OCI-LY3 (cell line): ENCODE measurements at regions not wholly inside any gene's neighbourhood (a gene's known extent, or its start where the extent isn't known, plus 50 kb on each side); places are given as distances from the start of the nearest gene placed in this dataset.

Experiments
- H2AFZ ChIP-seq: fragments of 200-600, 300-600 bp; shearing (Covaris generic); 2 replicates; pipeline ENCODE4 v1.6.0; 2014; ENCODE audit warnings: antibody characterized with exemption, low read depth, low read length
- H3K27ac ChIP-seq: fragments of 200-600, 300-600 bp; sonication (generic); 2 replicates; pipeline ENCODE4 v1.5.1; 2014; ENCODE audit warnings: mild to moderate bottlenecking, low read length, moderate library complexity, mixed read lengths
- H3K27me3 ChIP-seq: fragments of 200-600, 300-600 bp; sonication (generic); 2 replicates; pipeline ENCODE4 v1.6.1; 2014; ENCODE audit warnings: low read depth, low read length, mixed read lengths
- H3K36me3 ChIP-seq: fragments of 200-600, 300-600 bp; sonication (generic); replicated peaks from 2 replicates; pipeline ENCODE3; 2014; ENCODE audit warnings: low read depth, low read length, mixed read lengths
- H3K4me1 ChIP-seq: fragments of 300-600, 200-600 bp; sonication (generic); 2 replicates; pipeline ENCODE4 v1.6.1; 2014; ENCODE audit warnings: low read length, mixed read lengths
- H3K4me2 ChIP-seq: fragments of 200-600, 300-600 bp; sonication (generic); 2 replicates; pipeline ENCODE4 v1.6.1; 2014; ENCODE audit warnings: low read length, mixed read lengths
- H3K4me3 ChIP-seq: fragments of 300-600, 200-600 bp; sonication (generic); 2 replicates; pipeline ENCODE4 v1.5.1; 2014; ENCODE audit warnings: antibody characterized with exemption, mild to moderate bottlenecking, low read length, moderate library complexity
- H3K79me2 ChIP-seq: fragments of 300-600, 200-600 bp; shearing (Covaris generic); 2 replicates; pipeline ENCODE4 v1.6.1; 2014; ENCODE audit warnings: mild to moderate bottlenecking, low read length, mixed read lengths
- H3K9ac ChIP-seq: fragments of 300-600, 200-600 bp; shearing (Covaris generic); 2 replicates; pipeline ENCODE4 v1.6.0; 2014; ENCODE audit warnings: mild to moderate bottlenecking, low read length, moderate library complexity
- H3K9me3 ChIP-seq: fragments of 200-600, 300-600 bp; shearing (Covaris generic); 2 replicates; pipeline ENCODE4 v1.6.1; 2014; ENCODE audit warnings: low read length, mixed read lengths; ENCODE audit not compliant: insufficient read depth
- H4K20me1 ChIP-seq: fragments of 200-600, 300-600 bp; sonication (generic); 2 replicates; pipeline ENCODE4 v1.6.1; 2016; ENCODE audit warnings: low read length, mixed read lengths; ENCODE audit not compliant: insufficient read depth
- CTCF ChIP-seq: fragments of 200-600, 300-600 bp; sonication (generic); IDR thresholded peaks from 2 replicates; pipeline ENCODE4 v1.5.1; 2014; ENCODE audit warnings: antibody characterized with exemption, low read length, low read depth
- EZH2phosphoT487 ChIP-seq: fragments of 200-600 bp; shearing (Covaris generic); IDR thresholded peaks from 2 replicates; pipeline ENCODE4 v1.6.1; 2018; ENCODE audit warnings: antibody characterized with exemption, mixed run types, low read depth

- no peak for TF ChIP-seq EZH2phosphoT487
- H4K20me1 ChIP-seq, result no peaks in the 10 kb centered on the region
- H3K9me3 ChIP-seq, result no peaks in the 10 kb centered on the region
- H3K27me3 ChIP-seq, result no peaks in the 10 kb centered on the region
- no peak overlapping the region for H3K27ac ChIP-seq
- no peak overlapping the region for H2AFZ ChIP-seq
- no peaks in the 10 kb centered on the region for H3K4me1 ChIP-seq
- no peak overlapping the region for H3K9ac ChIP-seq
- no peaks in the 10 kb centered on the region for H3K79me2 ChIP-seq
- H3K36me3 ChIP-seq, result no peaks in the 10 kb centered on the region
- no peak overlapping the region for H3K4me2 ChIP-seq
- no peak overlapping the region for H3K4me3 ChIP-seq
These were observed 282.9 kb upstream of the IRX5 start for GRCh38 chr16:54647725-54648221.

GRCh38 chr16:54647216-54647615 lies 283.4 kb upstream of the IRX5 start:
- Histone ChIP-seq H3K9me3 (no peaks in the 10 kb centered on the region), H3K4me1 (no peaks in the 10 kb centered on the region), H3K27ac (no peak overlapping the region), H3K79me2 (no peaks in the 10 kb centered on the region), H2AFZ (no peak overlapping the region), H3K27me3 (no peaks in the 10 kb centered on the region), H3K4me2 (no peak overlapping the region), H3K4me3 (no peak overlapping the region), H3K9ac (no peak overlapping the region), H4K20me1 (no peaks in the 10 kb centered on the region), H3K36me3 (no peaks in the 10 kb centered on the region)
- no peak for TF ChIP-seq CTCF
- TF ChIP-seq EZH2phosphoT487, result no peak

- no peak overlapping the region for H3K4me2 ChIP-seq
- H3K27me3 ChIP-seq, result no peaks in the 10 kb centered on the region
- TF ChIP-seq CTCF (no peak), EZH2phosphoT487 (no peak)
- H3K4me1 ChIP-seq, result no peaks in the 10 kb centered on the region
- H3K9me3 ChIP-seq, result no peaks in the 10 kb centered on the region
- no peak overlapping the region for H3K4me3 ChIP-seq
- H3K79me2 ChIP-seq, result no peaks in the 10 kb centered on the region
- no peaks in the 10 kb centered on the region for H4K20me1 ChIP-seq
- no peak overlapping the region for H3K9ac ChIP-seq
- H3K36me3 ChIP-seq, result no peaks in the 10 kb centered on the region
- H2AFZ ChIP-seq, result no peak overlapping the region
- H3K27ac ChIP-seq, result no peak overlapping the region
These were observed 285.3 kb upstream of the IRX5 start for GRCh38 chr16:54645345-54645744.

GRCh38 chr16:54636221-54636793 lies 294.4 kb upstream of the IRX5 start:
- Histone ChIP-seq H3K27me3 (no peaks in the 10 kb centered on the region), H3K4me3 (no peak overlapping the region), H3K27ac (no peak overlapping the region), H3K9me3 (no peaks in the 10 kb centered on the region), H3K4me2 (no peak overlapping the region), H3K4me1 (no peaks in the 10 kb centered on the region), H3K79me2 (no peaks in the 10 kb centered on the region), H3K36me3 (no peaks in the 10 kb centered on the region), H2AFZ (no peak overlapping the region), H4K20me1 (no peaks in the 10 kb centered on the region), H3K9ac (no peak overlapping the region)
- no peak for TF ChIP-seq EZH2phosphoT487
- TF ChIP-seq CTCF, result no peak
